ENCODE measurements at regions not wholly inside any gene's neighbourhood (a gene's known extent, or its start where the extent isn't known, plus 50 kb on each side); places are given as distances from the start of the nearest gene placed in this dataset.

DNA sequence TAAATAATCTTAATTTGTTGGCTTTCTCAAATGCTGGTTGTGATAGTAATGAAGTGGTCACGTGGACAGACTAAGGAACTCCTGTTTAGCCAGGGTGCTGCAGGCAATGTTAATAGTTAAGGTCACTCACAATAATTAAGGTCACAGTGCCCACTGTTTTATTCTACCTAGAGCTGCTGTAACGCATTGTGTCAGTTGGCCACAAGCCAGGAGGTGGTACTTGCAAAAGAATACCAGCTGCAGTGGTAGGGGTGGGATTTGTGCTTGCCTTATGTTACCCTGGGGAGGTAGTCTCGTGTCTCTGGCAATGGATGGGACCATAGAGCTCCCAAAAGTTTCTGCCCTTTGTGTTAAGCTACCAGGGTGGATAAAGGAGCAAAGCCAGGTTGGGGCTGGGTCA is 969.1 kb upstream of the CDH8 start:
- no peak for TF ChIP-seq MYC (IDR thresholded peaks at IDR 0.05; ENCODE audit: low read depth, low read length)
- TF ChIP-seq, protein P1, sequence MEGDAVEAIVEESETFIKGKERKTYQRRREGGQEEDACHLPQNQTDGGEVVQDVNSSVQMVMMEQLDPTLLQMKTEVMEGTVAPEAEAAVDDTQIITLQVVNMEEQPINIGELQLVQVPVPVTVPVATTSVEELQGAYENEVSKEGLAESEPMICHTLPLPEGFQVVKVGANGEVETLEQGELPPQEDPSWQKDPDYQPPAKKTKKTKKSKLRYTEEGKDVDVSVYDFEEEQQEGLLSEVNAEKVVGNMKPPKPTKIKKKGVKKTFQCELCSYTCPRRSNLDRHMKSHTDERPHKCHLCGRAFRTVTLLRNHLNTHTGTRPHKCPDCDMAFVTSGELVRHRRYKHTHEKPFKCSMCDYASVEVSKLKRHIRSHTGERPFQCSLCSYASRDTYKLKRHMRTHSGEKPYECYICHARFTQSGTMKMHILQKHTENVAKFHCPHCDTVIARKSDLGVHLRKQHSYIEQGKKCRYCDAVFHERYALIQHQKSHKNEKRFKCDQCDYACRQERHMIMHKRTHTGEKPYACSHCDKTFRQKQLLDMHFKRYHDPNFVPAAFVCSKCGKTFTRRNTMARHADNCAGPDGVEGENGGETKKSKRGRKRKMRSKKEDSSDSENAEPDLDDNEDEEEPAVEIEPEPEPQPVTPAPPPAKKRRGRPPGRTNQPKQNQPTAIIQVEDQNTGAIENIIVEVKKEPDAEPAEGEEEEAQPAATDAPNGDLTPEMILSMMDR (IDR thresholded peaks at IDR 0.05; ENCODE audit: low read depth, low read length) = no peak
- no peak for TF ChIP-seq POLR2A (IDR thresholded peaks at IDR 0.05; ENCODE audit: extremely low read depth, insufficient read length)
- TF ChIP-seq, protein P2, sequence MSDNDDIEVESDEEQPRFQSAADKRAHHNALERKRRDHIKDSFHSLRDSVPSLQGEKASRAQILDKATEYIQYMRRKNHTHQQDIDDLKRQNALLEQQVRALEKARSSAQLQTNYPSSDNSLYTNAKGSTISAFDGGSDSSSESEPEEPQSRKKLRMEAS (IDR thresholded peaks at IDR 0.05; ENCODE audit: low read depth, low read length) = no peak
- no peak for DNase-seq (ENCODE audit: low read depth)
- H3K4me3 ChIP-seq (ENCODE audit: low read depth, low read length) = no peak overlapping the region

DNA sequence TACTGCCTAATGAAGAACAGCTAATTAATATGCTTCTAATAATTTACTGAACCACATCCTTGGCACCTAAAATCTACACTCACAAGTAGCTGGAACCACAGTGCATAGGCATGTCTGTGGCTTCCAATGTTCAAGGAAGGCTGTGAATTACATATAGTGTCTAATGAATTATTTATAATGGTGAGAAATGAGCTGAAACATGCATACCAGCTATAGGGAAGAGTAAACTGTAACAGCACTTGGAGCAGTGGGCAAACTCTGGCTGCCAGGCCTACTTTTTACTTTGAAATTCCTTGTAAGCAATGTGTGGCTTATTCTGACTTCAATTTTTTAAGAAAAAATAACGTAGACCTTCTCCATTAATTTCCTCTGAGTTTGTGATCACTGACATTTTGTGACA is 953.2 kb upstream of the CDH8 start:
- no peak for DNase-seq (ENCODE audit: low read depth)
- H3K4me3 ChIP-seq (ENCODE audit: low read depth, low read length) = no peak overlapping the region
- TF ChIP-seq, protein P2 (IDR thresholded peaks at IDR 0.05; ENCODE audit: low read depth, low read length) = no peak
- no peak for TF ChIP-seq MYC (IDR thresholded peaks at IDR 0.05; ENCODE audit: low read depth, low read length)
- TF ChIP-seq, protein P1 (IDR thresholded peaks at IDR 0.05; ENCODE audit: low read depth, low read length) = no peak
- TF ChIP-seq POLR2A (IDR thresholded peaks at IDR 0.05; ENCODE audit: extremely low read depth, insufficient read length) = no peak

DNA sequence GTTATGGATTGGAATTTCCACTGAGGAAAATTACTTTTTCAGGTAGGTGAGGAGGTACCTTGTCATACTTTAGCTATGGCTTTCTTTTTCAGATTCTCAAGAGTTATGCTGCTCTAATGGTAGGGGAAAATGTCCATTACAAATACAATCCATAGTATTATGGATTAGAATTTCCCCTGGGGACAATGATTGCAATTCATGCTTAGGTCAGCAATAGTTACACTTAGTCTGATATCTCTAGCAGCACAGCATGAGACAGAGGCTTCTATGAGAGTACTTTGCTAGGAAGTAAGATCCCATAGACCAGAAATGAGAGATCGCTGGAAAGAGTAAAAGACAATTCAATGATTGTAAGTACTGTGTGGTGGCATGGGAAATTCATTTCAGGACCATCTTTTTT is 949.5 kb upstream of the CDH8 start:
- TF ChIP-seq POLR2A (IDR thresholded peaks at IDR 0.05; ENCODE audit: extremely low read depth, insufficient read length) (no peak), MYC (IDR thresholded peaks at IDR 0.05; ENCODE audit: low read depth, low read length) (no peak)
- TF ChIP-seq, protein P1 (IDR thresholded peaks at IDR 0.05; ENCODE audit: low read depth, low read length) = no peak
- H3K4me3 ChIP-seq (ENCODE audit: low read depth, low read length) = no peak overlapping the region
- no peak for DNase-seq (ENCODE audit: low read depth)

DNA sequence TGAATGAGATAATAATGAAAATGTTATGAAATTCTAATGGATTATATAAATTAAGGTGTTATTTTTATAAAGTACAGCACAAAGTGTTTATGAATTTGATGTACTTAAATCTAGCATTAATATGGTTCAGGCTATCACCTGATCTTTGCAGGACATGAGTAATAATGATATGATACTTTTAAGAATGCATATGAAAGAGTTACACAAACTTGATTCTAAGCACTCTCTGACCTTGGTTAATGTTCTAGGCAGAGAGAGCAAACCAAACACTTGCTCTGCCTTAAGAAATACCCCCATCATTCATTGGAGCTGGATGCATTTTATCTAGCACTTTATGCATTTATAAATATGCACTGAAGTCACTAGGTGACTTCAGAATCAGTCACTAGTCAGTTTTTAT is 942.2 kb upstream of the CDH8 start:
- no peak overlapping the region for H3K4me3 ChIP-seq (ENCODE audit: low read depth, low read length)
- TF ChIP-seq MYC (IDR thresholded peaks at IDR 0.05; ENCODE audit: low read depth, low read length) (no peak), POLR2A (IDR thresholded peaks at IDR 0.05; ENCODE audit: extremely low read depth, insufficient read length) (no peak)
- TF ChIP-seq, protein P1 (IDR thresholded peaks at IDR 0.05; ENCODE audit: low read depth, low read length) = no peak
- TF ChIP-seq, protein P2 (IDR thresholded peaks at IDR 0.05; ENCODE audit: low read depth, low read length) = no peak
- DNase-seq (ENCODE audit: low read depth) = no peak

DNA sequence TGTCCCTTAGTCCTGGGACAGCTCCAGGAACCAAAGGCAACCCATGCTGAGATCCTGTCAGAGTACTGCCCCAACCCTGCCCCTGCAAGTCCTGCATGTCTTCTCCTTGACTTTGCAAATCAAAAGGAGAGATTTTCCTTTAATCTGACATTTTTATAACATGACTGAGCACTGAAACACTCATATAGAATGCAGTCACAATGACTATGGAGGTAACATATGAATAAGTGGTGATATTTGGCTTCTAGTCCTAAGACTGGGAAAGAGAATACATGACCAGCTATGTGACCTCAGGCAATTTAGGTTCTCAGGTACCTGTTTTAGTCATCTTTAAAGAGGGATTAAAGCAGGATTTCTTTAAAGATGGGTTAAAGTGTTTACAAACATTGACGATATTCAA is 941.6 kb upstream of the CDH8 start:
- H3K4me3 ChIP-seq (ENCODE audit: low read depth, low read length) = no peak overlapping the region
- TF ChIP-seq, protein P2 (IDR thresholded peaks at IDR 0.05; ENCODE audit: low read depth, low read length) = no peak
- TF ChIP-seq, protein P1 (IDR thresholded peaks at IDR 0.05; ENCODE audit: low read depth, low read length) = no peak
- no peak for TF ChIP-seq POLR2A (IDR thresholded peaks at IDR 0.05; ENCODE audit: extremely low read depth, insufficient read length)
- no peak for TF ChIP-seq MYC (IDR thresholded peaks at IDR 0.05; ENCODE audit: low read depth, low read length)
- DNase-seq (ENCODE audit: low read depth) = no peak

DNA sequence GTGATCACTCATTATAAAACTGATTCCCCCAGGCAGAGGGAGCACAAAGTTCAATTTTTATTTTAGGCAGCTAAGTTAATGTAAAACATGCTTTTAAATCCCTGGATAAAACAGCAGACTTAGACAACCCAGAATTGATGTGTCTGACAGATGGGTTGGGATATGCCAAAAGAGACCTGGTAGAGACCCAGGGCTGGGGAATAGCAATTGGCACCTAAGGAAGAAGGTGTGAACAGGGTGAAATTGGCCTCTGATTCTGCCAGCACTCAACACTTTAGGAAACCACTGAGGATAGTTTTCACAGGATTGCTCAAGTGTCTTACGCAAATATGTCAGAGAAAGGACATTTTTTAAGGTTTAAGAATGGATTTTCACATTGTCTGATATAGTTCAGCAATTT is 938.2 kb upstream of the CDH8 start:
- TF ChIP-seq, protein P1 (IDR thresholded peaks at IDR 0.05; ENCODE audit: low read depth, low read length) = no peak
- TF ChIP-seq, protein P2 (IDR thresholded peaks at IDR 0.05; ENCODE audit: low read depth, low read length) = no peak
- TF ChIP-seq POLR2A (IDR thresholded peaks at IDR 0.05; ENCODE audit: extremely low read depth, insufficient read length) (no peak), MYC (IDR thresholded peaks at IDR 0.05; ENCODE audit: low read depth, low read length) (no peak)
- H3K4me3 ChIP-seq (ENCODE audit: low read depth, low read length) = no peak overlapping the region
- no peak for DNase-seq (ENCODE audit: low read depth)
